ENCODE measurements at regions not wholly inside any gene's neighbourhood (a gene's known extent, or its start where the extent isn't known, plus 50 kb on each side); places are given as distances from the start of the nearest gene placed in this dataset.

- no peak overlapping the region for H3K27ac ChIP-seq (ENCODE audit: low read depth in 1 of 2, low read length in 2 of 2)
- no peak for DNase-seq
- TF ChIP-seq CTCF (IDR thresholded peaks at IDR 0.05): no peak
- Mint-ChIP-seq H3K4me1 (no peaks in the 10 kb centered on the region), H3K27ac (no peak overlapping the region), H3K4me3 (no peak overlapping the region), H3K27me3 (ENCODE audit: low read depth in 3 of 3) (no peaks in the 10 kb centered on the region), H3K9me3 (peaks cover 0 to 7% (median 2%) of the 10 kb centered on the region in 7 donors), H3K36me3 (no peaks in the 10 kb centered on the region)
- no peak overlapping the region for H3K4me2 ChIP-seq (replicated peaks; ENCODE audit: extremely low read depth, low read length, poor library complexity, severe bottlenecking)
- H3K36me3 ChIP-seq (replicated peaks in 1 of 2; ENCODE audit: control insufficient read depth in 1 of 2, insufficient read depth in 2 of 2, low read length in 2 of 2): no peaks in the 10 kb centered on the region
- no peak overlapping the region for H3K9ac ChIP-seq (ENCODE audit: insufficient read depth, low read length, poor library complexity, severe bottlenecking)
- H4K20me1 ChIP-seq (ENCODE audit: insufficient read depth, low read length): no peaks in the 10 kb centered on the region
- no peak overlapping the region for H2AFZ ChIP-seq (ENCODE audit: insufficient read depth, low read depth, low read length, poor library complexity, severe bottlenecking)
- no peaks in the 10 kb centered on the region for H3K4me1 ChIP-seq (ENCODE audit: control insufficient read depth in 1 of 2, insufficient read depth in 2 of 2, low read length in 2 of 2)
- H3K79me2 ChIP-seq (ENCODE audit: insufficient read depth, low read length): no peaks in the 10 kb centered on the region
- no peaks in the 10 kb centered on the region for H3K27me3 ChIP-seq (ENCODE audit: control insufficient read depth in 2 of 2, insufficient read depth in 2 of 2, low read length in 2 of 2)
- WGBS (ENCODE audit: insufficient coverage): 67% methylated on average over 1 of the region's 2 CpGs
- H3K9me3 ChIP-seq (replicated peaks in 1 of 2; ENCODE audit: control insufficient read depth in 1 of 2, insufficient read depth in 1 of 2, low read length in 2 of 2): no peaks in the 10 kb centered on the region
- intact Hi-C loops (cut with micrococcal nuclease): no loop called here
- H3K4me3 ChIP-seq (replicated peaks in 1 of 3; ENCODE audit: low read depth in 2 of 3, low read length in 3 of 3): no peak overlapping the region
These were observed 630.6 kb upstream of the PHF14 start for GRCh38 chr7:10343108-10343507.

GRCh38 chr7:10346032-10346431 lies 627.6 kb upstream of the PHF14 start:
- no peak overlapping the region for H3K4me2 ChIP-seq (replicated peaks; ENCODE audit: extremely low read depth, low read length, poor library complexity, severe bottlenecking)
- H3K27me3 ChIP-seq (ENCODE audit: control insufficient read depth in 2 of 2, insufficient read depth in 2 of 2, low read length in 2 of 2): no peaks in the 10 kb centered on the region
- no peaks in the 10 kb centered on the region for H4K20me1 ChIP-seq (ENCODE audit: insufficient read depth, low read length)
- Mint-ChIP-seq H3K4me1 (no peaks in the 10 kb centered on the region), H3K4me3 (no peak overlapping the region), H3K27ac (no peak overlapping the region), H3K9me3 (peaks cover 0 to 5% (median 0%) of the 10 kb centered on the region in 7 donors), H3K36me3 (no peaks in the 10 kb centered on the region), H3K27me3 (ENCODE audit: low read depth in 3 of 3) (no peaks in the 10 kb centered on the region)
- no peak overlapping the region for H3K4me3 ChIP-seq (replicated peaks in 1 of 3; ENCODE audit: low read depth in 2 of 3, low read length in 3 of 3)
- no CpG with 5 or more reads among the region's 1 CpG for WGBS (ENCODE audit: insufficient coverage)
- no peak overlapping the region for H2AFZ ChIP-seq (ENCODE audit: insufficient read depth, low read depth, low read length, poor library complexity, severe bottlenecking)
- TF ChIP-seq CTCF (IDR thresholded peaks at IDR 0.05): no peak
- H3K36me3 ChIP-seq (replicated peaks in 1 of 2; ENCODE audit: control insufficient read depth in 1 of 2, insufficient read depth in 2 of 2, low read length in 2 of 2): no peaks in the 10 kb centered on the region
- H3K79me2 ChIP-seq (ENCODE audit: insufficient read depth, low read length): no peaks in the 10 kb centered on the region
- no peak for DNase-seq
- intact Hi-C loops (cut with micrococcal nuclease): no loop called here
- no peak overlapping the region for H3K9ac ChIP-seq (ENCODE audit: insufficient read depth, low read length, poor library complexity, severe bottlenecking)
- H3K4me1 ChIP-seq (ENCODE audit: control insufficient read depth in 1 of 2, insufficient read depth in 2 of 2, low read length in 2 of 2): no peaks in the 10 kb centered on the region
- H3K9me3 ChIP-seq (replicated peaks in 1 of 2; ENCODE audit: control insufficient read depth in 1 of 2, insufficient read depth in 1 of 2, low read length in 2 of 2): no peaks in the 10 kb centered on the region
- no peak overlapping the region for H3K27ac ChIP-seq (ENCODE audit: low read depth in 1 of 2, low read length in 2 of 2)
